GM12878 (cell line): ENCODE measurements at regions not wholly inside any gene's neighbourhood (a gene's known extent, or its start where the extent isn't known, plus 50 kb on each side); places are given as distances from the start of the nearest gene placed in this dataset.

Experiments used
- ATAC-seq: fragments of 200-7000 bp; cut with Tn5 transposase; 3 replicates; pipeline ENCODE4 v1.9.1; 2020; ENCODE audit warnings: mild to moderate bottlenecking, moderate library complexity
- BruUV-seq: library from RNA; stranded (reverse); fragments of 400-500 nt; replicated peaks from 2 replicates; lab custom pipeline; 2021; lab: Mats Ljungman, UMichigan
- CTCF ChIA-PET: fragments of 300-600 bp; sonication (Branson Sonifier 250); formaldehyde crosslinking; extraction: SDS; loops from one replicate; lab custom pipeline; 2021; ENCODE audit warnings: inconsistent platforms; lab: Yijun Ruan, JAX
- POLR2A ChIA-PET: fragments of 350-600 bp; formaldehyde crosslinking; extraction: SDS; loops from one replicate; lab custom pipeline; 2021; ENCODE audit warnings: inconsistent platforms; lab: Charles Lee
- RAD21 ChIA-PET: fragments of 300-600 bp; sonication (Branson Sonifier 250); formaldehyde crosslinking; loops from one replicate; lab custom pipeline; 2023; ENCODE audit warnings: antibody characterized with exemption; ENCODE audit not compliant: unreplicated experiment; lab: Charles Lee
- SMC1A ChIA-PET: fragments of 300-600 bp; sonication (Branson Sonifier 250); formaldehyde crosslinking; loops from one replicate; lab custom pipeline; 2023; ENCODE audit not compliant: unreplicated experiment, uncharacterized antibody; lab: Charles Lee
- DNase-seq: peaks from one replicate; pipeline ENCODE4 v3.0.0-alpha.2; 2011; ENCODE audit warnings: low read depth, low spot score
- FAIRE-seq: peaks from 3 replicates; lab custom pipeline; 2011; peaks lifted over from hg19 to GRCh38; lab: Jason Lieb, UNC
- H2AFZ ChIP-seq: 2 replicates; pipeline ENCODE4 v1.6.0; 2011; ENCODE audit warnings: low read depth, low read length, control low read depth; ENCODE audit not compliant: control insufficient read depth
- H3K27ac ChIP-seq: 2 replicates; pipeline ENCODE4 v1.5.1; 2011; ENCODE audit warnings: control low read depth; ENCODE audit not compliant: control insufficient read depth, insufficient read depth
- H3K27me3 ChIP-seq, 2 experiments: replicated peaks in 1 of 2; 2 replicates each; pipeline versions ENCODE4 v1.6.0 to v1.6.1; 2011; ENCODE audit warnings: low read length in 1 of 2; ENCODE audit not compliant: control insufficient read depth in 2 of 2, insufficient read depth in 2 of 2
- H3K36me3 ChIP-seq, 2 experiments: 2 replicates each; pipeline ENCODE4 v1.5.1; 2011; ENCODE audit warnings: low read length in 1 of 2; ENCODE audit not compliant: control insufficient read depth in 2 of 2, insufficient read depth in 2 of 2
- H3K4me1 ChIP-seq: 2 replicates; pipeline ENCODE4 v1.6.1; 2011; ENCODE audit warnings: mild to moderate bottlenecking, low read length, moderate library complexity, mixed read lengths; ENCODE audit not compliant: control insufficient read depth, insufficient read depth
- H3K4me2 ChIP-seq: 2 replicates; pipeline ENCODE4 v1.6.0; 2011; ENCODE audit warnings: control low read depth; ENCODE audit not compliant: control insufficient read depth, insufficient read depth
- H3K4me3 ChIP-seq: fragments of 200-600 bp; sonication (generic); 2 replicates; pipeline ENCODE4 v1.5.1; 2016
- H3K79me2 ChIP-seq: 2 replicates; pipeline ENCODE4 v1.6.0; 2011; ENCODE audit warnings: low read length; ENCODE audit not compliant: control insufficient read depth, insufficient read depth
- H3K9ac ChIP-seq: 2 replicates; pipeline ENCODE4 v1.8.0; 2011; ENCODE audit warnings: low read length, control low read depth, mixed read lengths; ENCODE audit not compliant: control insufficient read depth, insufficient read depth
- H3K9me3 ChIP-seq: replicated peaks from 3 replicates; pipeline ENCODE4 v1.5.1; 2011; ENCODE audit warnings: mild to moderate bottlenecking, low read length; ENCODE audit not compliant: control insufficient read depth, insufficient read depth
- H4K20me1 ChIP-seq: 2 replicates; pipeline ENCODE4 v1.6.0; 2011; ENCODE audit not compliant: control insufficient read depth, insufficient read depth
- ATF3 ChIP-seq: IDR thresholded peaks from 2 replicates; pipeline ENCODE4 v1.6.1; 2011; ENCODE audit warnings: low read depth, mild to moderate bottlenecking, low read length, moderate library complexity, borderline replicate concordance; ENCODE audit errors: extremely low read depth
- HDAC6 ChIP-seq: fragments of 200-600 bp; sonication (generic); IDR thresholded peaks from one replicate; pipeline ENCODE4 v1.8.0; 2017; ENCODE audit warnings: antibody characterized with exemption; ENCODE audit not compliant: unreplicated experiment
- IRF3 ChIP-seq: fragments of 450-650 bp; IDR thresholded peaks from 2 replicates; pipeline ENCODE4 v1.6.1; 2014; ENCODE audit warnings: mild to moderate bottlenecking
- LARP7 ChIP-seq: fragments of 450-650 bp; IDR thresholded peaks from 2 replicates; pipeline ENCODE4 v1.6.1; 2017; ENCODE audit warnings: mild to moderate bottlenecking
- MAX ChIP-seq: IDR thresholded peaks from 2 replicates; pipeline ENCODE4 v1.6.1; 2012; ENCODE audit warnings: low read depth, low read length, improper control_type of control experiment
- MTA3 ChIP-seq: IDR thresholded peaks from 2 replicates; pipeline ENCODE4 v1.6.1; 2012; ENCODE audit warnings: low read length, inconsistent platforms, borderline replicate concordance
- PRDM15 ChIP-seq: fragments of 450-650 bp; formaldehyde crosslinking; IDR thresholded peaks from 2 replicates; pipeline ENCODE4 v1.4.0; 2020; ENCODE audit warnings: mild to moderate bottlenecking, moderate library complexity
- RELB ChIP-seq: fragments of 450-650 bp; IDR thresholded peaks from 2 replicates; pipeline ENCODE4 v1.6.1; 2017; ENCODE audit warnings: low read depth, mild to moderate bottlenecking, moderate library complexity
- SMARCA5 ChIP-seq: fragments of 450-650 bp; IDR thresholded peaks from 2 replicates; pipeline ENCODE4 v1.6.1; 2017; ENCODE audit warnings: mild to moderate bottlenecking
- SPI1 ChIP-seq: IDR thresholded peaks from 2 replicates; pipeline ENCODE4 v1.6.1; 2011; ENCODE audit warnings: low read depth, mild to moderate bottlenecking, low read length, moderate library complexity, borderline replicate concordance; ENCODE audit not compliant: insufficient read depth
- SREBF2 ChIP-seq: IDR thresholded peaks from 2 replicates; pipeline ENCODE4 v1.6.1; 2012; ENCODE audit warnings: mild to moderate bottlenecking, low read length
- ZBTB11 ChIP-seq: fragments of 450-650 bp; formaldehyde crosslinking; IDR thresholded peaks from 2 replicates; pipeline ENCODE4 v1.5.0; 2022; ENCODE audit warnings: mild to moderate bottlenecking, missing genetic modification characterization
- WGBS: methylation state at CpG from one replicate; pipeline ENCODE4 v1.1.6; 2016; ENCODE audit warnings: low lambda C conversion rate; ENCODE audit not compliant: insufficient replicate concordance, insufficient coverage; ENCODE audit errors: missing lambda C conversion rate; 5-methylcytosine and 5-hydroxymethylcytosine counted together
- in situ Hi-C: fragments of 300-500 bp; cut with MboI; formaldehyde crosslinking; loops from 9 replicates; pipeline ENCODE4 v1.14.3; 2018; ENCODE audit warnings: mixed read lengths
- intact Hi-C: fragments of 100-400 bp; cut with micrococcal nuclease; formaldehyde crosslinking; loops from one replicate; pipeline ENCODE4 v1.14.2; 2022; ENCODE audit not compliant: unreplicated experiment

GRCh38 chr5:57676222-57677098 is 193.8 kb upstream of the ACTBL2 start:
- no peaks in the 10 kb centered on the region for H3K36me3 ChIP-seq
- BruUV-seq = no TSS peak
- WGBS = 18% methylated on average over 3 of the region's 3 CpGs
- no peak overlapping the region for H3K9ac ChIP-seq
- no peaks in the 10 kb centered on the region for H4K20me1 ChIP-seq
- ATAC-seq (no peak), FAIRE-seq (no peak), DNase-seq (no peak)
- ChIA-PET SMC1A (no interaction called here), POLR2A (no interaction called here), CTCF (interaction anchor here (0.6 to 1.6 kb wide), 3 partner anchors 27 to 822 kb away, joined by 3 to 6 read pairs (median 4); no protein-coding TSS in a partner anchor), RAD21 (no interaction called here)
- intact Hi-C loops (no loop called here), in situ Hi-C loops (no loop called here)
- H3K27me3 ChIP-seq = no peaks in the 10 kb centered on the region
- no peak overlapping the region for H3K4me3 ChIP-seq
- H3K4me1 ChIP-seq = no peaks in the 10 kb centered on the region
- H3K4me2 ChIP-seq = no peak overlapping the region
- no peak overlapping the region for H2AFZ ChIP-seq
- H3K9me3 ChIP-seq = no peaks in the 10 kb centered on the region
- H3K79me2 ChIP-seq = no peaks in the 10 kb centered on the region
- no peak overlapping the region for H3K27ac ChIP-seq
- no peak for TF ChIP-seq ZBTB11 (CRISPR knock-in tag)
- no peak for TF ChIP-seq PRDM15
- TF ChIP-seq SMARCA5 = no peak
- no peak for TF ChIP-seq SREBF2
- no peak for TF ChIP-seq MTA3
- no peak for TF ChIP-seq SPI1
- TF ChIP-seq IRF3 = no peak
- no peak for TF ChIP-seq ATF3
- no peak for TF ChIP-seq LARP7
- TF ChIP-seq HDAC6 = no peak
- TF ChIP-seq MAX = no peak
- no peak for TF ChIP-seq RELB
